ENCODE measurements at regions not wholly inside any gene's neighbourhood (a gene's known extent, or its start where the extent isn't known, plus 50 kb on each side); places are given as distances from the start of the nearest gene placed in this dataset.

GRCh38 chr1:88204612-88205167 is 479.4 kb upstream of the PKN2 start (continued):
- TF ChIP-seq IRF1 (CRISPR knock-in tag; IDR thresholded peaks at IDR 0.05), result no peak
- no peak for TF ChIP-seq NR1H2 (CRISPR knock-in tag; IDR thresholded peaks at IDR 0.05)
- no peak for TF ChIP-seq KAT7 (CRISPR knock-in tag; IDR thresholded peaks at IDR 0.05; ENCODE audit: borderline replicate concordance)
- no peak for TF ChIP-seq AFF4 (CRISPR knock-in tag; IDR thresholded peaks at IDR 0.05; ENCODE audit: borderline replicate concordance)
- TF ChIP-seq GTF2I (CRISPR knock-in tag; conservative IDR thresholded peaks at IDR 0.05), result no peak

GRCh38 chr1:88208389-88208788 is 475.7 kb upstream of the PKN2 start:
- no peak overlapping the region for H3K27ac Mint-ChIP-seq

More at GRCh38 chr1:88208389-88208788, 475.7 kb upstream of the PKN2 start:
- no peak for ATAC-seq
- TF ChIP-seq RELA (CRISPR knock-in tag; IDR thresholded peaks at IDR 0.05; ENCODE audit: borderline replicate concordance) (no peak), CBFB (CRISPR knock-in tag; IDR thresholded peaks at IDR 0.05; ENCODE audit: low read depth) (no peak), IRF1 (CRISPR knock-in tag; IDR thresholded peaks at IDR 0.05) (no peak), TEAD4 (CRISPR knock-in tag; IDR thresholded peaks at IDR 0.05) (no peak), CREM (CRISPR knock-in tag; IDR thresholded peaks at IDR 0.05) (no peak), FOXP1 (CRISPR knock-in tag; IDR thresholded peaks at IDR 0.05; ENCODE audit: borderline replicate concordance) (no peak), PRRX2 (CRISPR knock-in tag; IDR thresholded peaks at IDR 0.05) (no peak), SOX15 (CRISPR knock-in tag; IDR thresholded peaks at IDR 0.05) (no peak), RORB (CRISPR knock-in tag; IDR thresholded peaks at IDR 0.05) (no peak), GTF2I (CRISPR knock-in tag; conservative IDR thresholded peaks at IDR 0.05) (no peak)
- TF ChIP-seq, protein P1, sequence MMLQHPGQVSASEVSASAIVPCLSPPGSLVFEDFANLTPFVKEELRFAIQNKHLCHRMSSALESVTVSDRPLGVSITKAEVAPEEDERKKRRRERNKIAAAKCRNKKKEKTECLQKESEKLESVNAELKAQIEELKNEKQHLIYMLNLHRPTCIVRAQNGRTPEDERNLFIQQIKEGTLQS (CRISPR knock-in tag; conservative IDR thresholded peaks at IDR 0.05), result no peak
- TF ChIP-seq, protein P2, sequence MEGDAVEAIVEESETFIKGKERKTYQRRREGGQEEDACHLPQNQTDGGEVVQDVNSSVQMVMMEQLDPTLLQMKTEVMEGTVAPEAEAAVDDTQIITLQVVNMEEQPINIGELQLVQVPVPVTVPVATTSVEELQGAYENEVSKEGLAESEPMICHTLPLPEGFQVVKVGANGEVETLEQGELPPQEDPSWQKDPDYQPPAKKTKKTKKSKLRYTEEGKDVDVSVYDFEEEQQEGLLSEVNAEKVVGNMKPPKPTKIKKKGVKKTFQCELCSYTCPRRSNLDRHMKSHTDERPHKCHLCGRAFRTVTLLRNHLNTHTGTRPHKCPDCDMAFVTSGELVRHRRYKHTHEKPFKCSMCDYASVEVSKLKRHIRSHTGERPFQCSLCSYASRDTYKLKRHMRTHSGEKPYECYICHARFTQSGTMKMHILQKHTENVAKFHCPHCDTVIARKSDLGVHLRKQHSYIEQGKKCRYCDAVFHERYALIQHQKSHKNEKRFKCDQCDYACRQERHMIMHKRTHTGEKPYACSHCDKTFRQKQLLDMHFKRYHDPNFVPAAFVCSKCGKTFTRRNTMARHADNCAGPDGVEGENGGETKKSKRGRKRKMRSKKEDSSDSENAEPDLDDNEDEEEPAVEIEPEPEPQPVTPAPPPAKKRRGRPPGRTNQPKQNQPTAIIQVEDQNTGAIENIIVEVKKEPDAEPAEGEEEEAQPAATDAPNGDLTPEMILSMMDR (IDR thresholded peaks at IDR 0.05), result no peak
- TF ChIP-seq, protein P3, sequence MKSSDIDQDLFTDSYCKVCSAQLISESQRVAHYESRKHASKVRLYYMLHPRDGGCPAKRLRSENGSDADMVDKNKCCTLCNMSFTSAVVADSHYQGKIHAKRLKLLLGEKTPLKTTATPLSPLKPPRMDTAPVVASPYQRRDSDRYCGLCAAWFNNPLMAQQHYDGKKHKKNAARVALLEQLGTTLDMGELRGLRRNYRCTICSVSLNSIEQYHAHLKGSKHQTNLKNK (CRISPR knock-in tag; IDR thresholded peaks at IDR 0.05), result no peak
- TF ChIP-seq, protein P4, sequence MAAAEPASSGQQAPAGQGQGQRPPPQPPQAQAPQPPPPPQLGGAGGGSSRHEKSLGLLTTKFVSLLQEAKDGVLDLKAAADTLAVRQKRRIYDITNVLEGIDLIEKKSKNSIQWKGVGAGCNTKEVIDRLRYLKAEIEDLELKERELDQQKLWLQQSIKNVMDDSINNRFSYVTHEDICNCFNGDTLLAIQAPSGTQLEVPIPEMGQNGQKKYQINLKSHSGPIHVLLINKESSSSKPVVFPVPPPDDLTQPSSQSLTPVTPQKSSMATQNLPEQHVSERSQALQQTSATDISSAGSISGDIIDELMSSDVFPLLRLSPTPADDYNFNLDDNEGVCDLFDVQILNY (CRISPR knock-in tag; IDR thresholded peaks at IDR 0.05), result no peak
- TF ChIP-seq, protein P5, sequence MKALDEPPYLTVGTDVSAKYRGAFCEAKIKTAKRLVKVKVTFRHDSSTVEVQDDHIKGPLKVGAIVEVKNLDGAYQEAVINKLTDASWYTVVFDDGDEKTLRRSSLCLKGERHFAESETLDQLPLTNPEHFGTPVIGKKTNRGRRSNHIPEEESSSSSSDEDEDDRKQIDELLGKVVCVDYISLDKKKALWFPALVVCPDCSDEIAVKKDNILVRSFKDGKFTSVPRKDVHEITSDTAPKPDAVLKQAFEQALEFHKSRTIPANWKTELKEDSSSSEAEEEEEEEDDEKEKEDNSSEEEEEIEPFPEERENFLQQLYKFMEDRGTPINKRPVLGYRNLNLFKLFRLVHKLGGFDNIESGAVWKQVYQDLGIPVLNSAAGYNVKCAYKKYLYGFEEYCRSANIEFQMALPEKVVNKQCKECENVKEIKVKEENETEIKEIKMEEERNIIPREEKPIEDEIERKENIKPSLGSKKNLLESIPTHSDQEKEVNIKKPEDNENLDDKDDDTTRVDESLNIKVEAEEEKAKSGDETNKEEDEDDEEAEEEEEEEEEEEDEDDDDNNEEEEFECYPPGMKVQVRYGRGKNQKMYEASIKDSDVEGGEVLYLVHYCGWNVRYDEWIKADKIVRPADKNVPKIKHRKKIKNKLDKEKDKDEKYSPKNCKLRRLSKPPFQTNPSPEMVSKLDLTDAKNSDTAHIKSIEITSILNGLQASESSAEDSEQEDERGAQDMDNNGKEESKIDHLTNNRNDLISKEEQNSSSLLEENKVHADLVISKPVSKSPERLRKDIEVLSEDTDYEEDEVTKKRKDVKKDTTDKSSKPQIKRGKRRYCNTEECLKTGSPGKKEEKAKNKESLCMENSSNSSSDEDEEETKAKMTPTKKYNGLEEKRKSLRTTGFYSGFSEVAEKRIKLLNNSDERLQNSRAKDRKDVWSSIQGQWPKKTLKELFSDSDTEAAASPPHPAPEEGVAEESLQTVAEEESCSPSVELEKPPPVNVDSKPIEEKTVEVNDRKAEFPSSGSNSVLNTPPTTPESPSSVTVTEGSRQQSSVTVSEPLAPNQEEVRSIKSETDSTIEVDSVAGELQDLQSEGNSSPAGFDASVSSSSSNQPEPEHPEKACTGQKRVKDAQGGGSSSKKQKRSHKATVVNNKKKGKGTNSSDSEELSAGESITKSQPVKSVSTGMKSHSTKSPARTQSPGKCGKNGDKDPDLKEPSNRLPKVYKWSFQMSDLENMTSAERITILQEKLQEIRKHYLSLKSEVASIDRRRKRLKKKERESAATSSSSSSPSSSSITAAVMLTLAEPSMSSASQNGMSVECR (CRISPR knock-in tag; IDR thresholded peaks at IDR 0.05; ENCODE audit: borderline replicate concordance), result no peak
- Mint-ChIP-seq H3K27me3 (ENCODE audit: low read depth) (no peaks in the 10 kb centered on the region), H3K9me3 (no peaks in the 10 kb centered on the region), H3K4me1 (peaks cover 2% of the 10 kb centered on the region; the same call in 1 of the 2 replicates), H3K4me3 (no peak overlapping the region), H3K36me3 (no peaks in the 10 kb centered on the region)
- CTCF ChIA-PET, result no interaction called here
- POLR2A ChIA-PET, result no interaction called here
- DNase-seq (ENCODE audit: low spot score), result no peak
